Rectal smooth muscle tissue (tissue), 1 donor: ENCODE measurements at regions not wholly inside any gene's neighbourhood (a gene's known extent, or its start where the extent isn't known, plus 50 kb on each side); places are given as distances from the start of the nearest gene placed in this dataset.

Source experiments
- H3K27ac ChIP-seq: one replicate; pipeline ENCODE4 v1.7.0; 2013; ENCODE audit warnings: low read depth, low read length, inconsistent platforms
- H3K27me3 ChIP-seq: one replicate; pipeline ENCODE4 v1.7.0; 2013; ENCODE audit warnings: low read length; ENCODE audit not compliant: control insufficient read depth, insufficient read depth
- H3K36me3 ChIP-seq: one replicate; pipeline ENCODE4 v1.7.0; 2013; ENCODE audit warnings: low read length; ENCODE audit not compliant: control insufficient read depth, insufficient read depth
- H3K4me1 ChIP-seq: one replicate; pipeline ENCODE4 v1.7.0; 2013; ENCODE audit warnings: low read length; ENCODE audit not compliant: control insufficient read depth, insufficient read depth
- H3K4me3 ChIP-seq: one replicate; pipeline ENCODE4 v1.7.0; 2013; ENCODE audit warnings: low read length
- H3K9ac ChIP-seq: one replicate; pipeline ENCODE4 v1.7.0; 2013; ENCODE audit warnings: low read length

- H3K4me1 ChIP-seq, result peaks cover 15% of the 10 kb centered on the region
- H3K4me3 ChIP-seq, result no peak overlapping the region
- H3K27me3 ChIP-seq, result no peaks in the 10 kb centered on the region
- H3K9ac ChIP-seq, result no peak overlapping the region
- no peaks in the 10 kb centered on the region for H3K36me3 ChIP-seq
- no peak overlapping the region for H3K27ac ChIP-seq
Measured at GRCh38 chr3:64400706-64401105, 175.4 kb upstream of the PRICKLE2 start.

DNA sequence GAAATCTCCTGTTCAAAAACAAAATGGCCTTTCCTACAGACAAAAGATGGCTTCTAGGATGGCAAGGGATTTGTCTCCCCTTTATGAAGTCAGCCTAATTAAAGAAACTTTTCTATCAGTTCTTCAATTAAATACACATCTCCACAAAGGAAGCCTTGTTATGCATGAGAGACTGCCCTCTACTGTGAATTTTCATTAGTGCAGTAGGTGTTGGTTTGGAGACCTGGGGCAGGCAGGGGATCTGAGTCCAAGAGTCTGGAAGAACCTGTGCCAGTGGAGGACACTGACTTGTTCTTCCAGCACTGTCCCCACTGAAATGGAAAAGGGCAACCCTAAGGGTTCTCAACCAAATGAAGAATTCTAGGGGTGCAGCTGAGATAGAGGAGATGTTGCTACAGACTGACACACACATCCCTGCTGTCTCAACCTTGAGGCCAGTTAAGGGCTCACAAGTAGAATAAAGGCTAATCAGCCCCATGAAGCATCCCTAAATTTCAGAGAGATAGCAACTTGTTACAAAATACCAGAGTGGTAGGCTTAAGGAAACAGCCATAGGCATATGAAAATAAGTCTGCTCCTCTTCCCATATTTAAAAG, 174.0 kb upstream of the PRICKLE2 start:
- H3K4me3 ChIP-seq, result no peak overlapping the region
- no peak overlapping the region for H3K9ac ChIP-seq
- no peaks in the 10 kb centered on the region for H3K36me3 ChIP-seq
- peaks cover 15% of the 10 kb centered on the region for H3K4me1 ChIP-seq
- H3K27ac ChIP-seq, result no peak overlapping the region
- no peaks in the 10 kb centered on the region for H3K27me3 ChIP-seq

GRCh38 chr3:64398476-64398875, 173.2 kb upstream of the PRICKLE2 start:
- H3K27me3 ChIP-seq, result no peaks in the 10 kb centered on the region
- no peaks in the 10 kb centered on the region for H3K36me3 ChIP-seq
- peak overlapping the region; percentile 77 for H3K27ac ChIP-seq
- peaks cover 15% of the 10 kb centered on the region for H3K4me1 ChIP-seq
- no peak overlapping the region for H3K9ac ChIP-seq
- no peak overlapping the region for H3K4me3 ChIP-seq

- H3K4me3 ChIP-seq, result no peak overlapping the region
- no peaks in the 10 kb centered on the region for H3K36me3 ChIP-seq
- no peaks in the 10 kb centered on the region for H3K27me3 ChIP-seq
- H3K4me1 ChIP-seq, result peaks cover 15% of the 10 kb centered on the region
- no peak overlapping the region for H3K9ac ChIP-seq
- H3K27ac ChIP-seq, result peak overlapping the region; percentile 77
Measured at GRCh38 chr3:64398006-64398405, 172.7 kb upstream of the PRICKLE2 start.

DNA sequence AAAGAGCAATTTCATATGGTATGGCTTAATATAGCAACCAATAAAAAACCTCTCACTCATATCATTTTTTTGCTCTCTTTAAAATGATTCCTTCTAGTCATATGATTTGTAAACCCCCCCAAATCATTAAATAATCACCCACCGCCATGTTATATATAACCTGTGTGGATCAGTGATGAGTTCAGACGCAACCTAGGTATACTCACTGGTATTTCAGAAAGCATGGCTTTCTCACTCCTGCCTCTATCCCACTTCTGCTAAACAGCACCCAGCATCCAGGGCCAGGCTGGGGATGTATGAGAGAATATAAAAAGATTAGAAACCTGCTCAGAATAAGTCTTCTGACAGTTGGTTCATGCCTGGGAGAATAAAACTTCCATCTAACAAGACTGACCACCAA, 172.3 kb upstream of the PRICKLE2 start:
- Histone ChIP-seq H3K4me1 (peaks cover 15% of the 10 kb centered on the region), H3K4me3 (no peak overlapping the region), H3K27me3 (no peaks in the 10 kb centered on the region), H3K27ac (peak overlapping the region; percentile 77), H3K36me3 (no peaks in the 10 kb centered on the region), H3K9ac (no peak overlapping the region)

DNA sequence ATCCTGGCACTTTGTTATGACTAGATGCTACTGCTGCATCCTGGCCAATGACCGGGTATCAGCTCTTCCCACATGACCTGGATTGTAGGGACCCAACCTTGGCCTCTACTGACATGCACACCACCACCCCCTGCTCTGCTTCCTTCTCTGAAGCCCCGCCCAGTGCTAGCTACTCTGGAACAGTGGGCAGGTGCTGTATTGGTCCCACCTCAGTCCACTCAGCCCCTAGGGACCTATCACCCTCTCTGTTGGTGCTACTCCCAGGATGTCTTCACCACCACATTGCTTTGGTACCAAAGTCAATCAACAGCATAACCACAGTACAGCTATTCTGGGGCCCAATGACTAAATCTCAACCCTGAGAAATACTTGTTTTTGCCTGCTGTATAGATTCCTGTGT, 170.2 kb upstream of the PRICKLE2 start:
- Histone ChIP-seq H3K9ac (no peak overlapping the region), H3K27ac (no peak overlapping the region), H3K4me3 (no peak overlapping the region), H3K36me3 (no peaks in the 10 kb centered on the region), H3K27me3 (no peaks in the 10 kb centered on the region), H3K4me1 (peaks cover 15% of the 10 kb centered on the region)

- peaks cover 9% of the 10 kb centered on the region for H3K4me1 ChIP-seq
- no peak overlapping the region for H3K27ac ChIP-seq
- H3K4me3 ChIP-seq, result no peak overlapping the region
- no peaks in the 10 kb centered on the region for H3K27me3 ChIP-seq
- H3K9ac ChIP-seq, result no peak overlapping the region
- no peaks in the 10 kb centered on the region for H3K36me3 ChIP-seq
Measured at GRCh38 chr3:64393193-64393592, 167.9 kb upstream of the PRICKLE2 start.

GRCh38 chr3:64392001-64392400, 166.7 kb upstream of the PRICKLE2 start:
- no peak overlapping the region for H3K27ac ChIP-seq
- H3K4me1 ChIP-seq, result no peaks in the 10 kb centered on the region
- H3K4me3 ChIP-seq, result no peak overlapping the region

DNA sequence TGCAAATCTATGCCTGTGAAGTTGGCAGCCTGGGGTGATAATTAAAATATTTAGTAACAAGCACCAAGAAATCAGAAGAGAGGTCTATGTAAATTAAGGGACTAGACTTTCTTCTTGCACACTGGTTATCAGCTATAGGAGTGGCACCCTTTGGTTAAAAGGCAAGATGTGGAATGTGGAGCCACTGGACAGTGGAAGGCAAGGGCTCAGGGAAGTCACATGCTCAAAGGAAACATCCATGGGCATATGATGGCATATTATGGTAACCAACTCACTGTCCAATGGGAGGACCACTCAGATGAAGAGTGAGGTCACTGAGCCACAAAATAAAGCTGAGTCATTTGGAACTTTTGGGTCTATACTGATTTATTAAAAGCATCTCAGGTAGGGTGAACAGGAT, 165.6 kb upstream of the PRICKLE2 start:
- no peak overlapping the region for H3K9ac ChIP-seq
- no peaks in the 10 kb centered on the region for H3K4me1 ChIP-seq
- H3K36me3 ChIP-seq, result no peaks in the 10 kb centered on the region
- H3K4me3 ChIP-seq, result no peak overlapping the region
- H3K27ac ChIP-seq, result no peak overlapping the region
- no peaks in the 10 kb centered on the region for H3K27me3 ChIP-seq

More at GRCh38 chr3:64392001-64392400, 166.7 kb upstream of the PRICKLE2 start:
- Histone ChIP-seq H3K9ac (no peak overlapping the region), H3K36me3 (no peaks in the 10 kb centered on the region), H3K27me3 (no peaks in the 10 kb centered on the region)

GRCh38 chr3:64388886-64389285, 163.6 kb upstream of the PRICKLE2 start:
- H3K4me3 ChIP-seq, result no peak overlapping the region
- H3K36me3 ChIP-seq, result no peaks in the 10 kb centered on the region
- no peak overlapping the region for H3K27ac ChIP-seq
- no peaks in the 10 kb centered on the region for H3K4me1 ChIP-seq
- H3K9ac ChIP-seq, result no peak overlapping the region
- H3K27me3 ChIP-seq, result no peaks in the 10 kb centered on the region

GRCh38 chr3:64387688-64388087, 162.4 kb upstream of the PRICKLE2 start:
- H3K4me1 ChIP-seq, result no peaks in the 10 kb centered on the region
- H3K36me3 ChIP-seq, result no peaks in the 10 kb centered on the region
- no peak overlapping the region for H3K27ac ChIP-seq

GRCh38 chr3:64385277-64385676, 160.0 kb upstream of the PRICKLE2 start:
- Histone ChIP-seq H3K4me1 (no peaks in the 10 kb centered on the region), H3K9ac (no peak overlapping the region), H3K36me3 (no peaks in the 10 kb centered on the region), H3K27me3 (no peaks in the 10 kb centered on the region), H3K4me3 (no peak overlapping the region), H3K27ac (no peak overlapping the region)

More at GRCh38 chr3:64387688-64388087, 162.4 kb upstream of the PRICKLE2 start:
- Histone ChIP-seq H3K9ac (no peak overlapping the region), H3K4me3 (no peak overlapping the region), H3K27me3 (no peaks in the 10 kb centered on the region)

- H3K4me1 ChIP-seq, result no peaks in the 10 kb centered on the region
- H3K9ac ChIP-seq, result no peak overlapping the region
- no peaks in the 10 kb centered on the region for H3K27me3 ChIP-seq
- no peaks in the 10 kb centered on the region for H3K36me3 ChIP-seq
- no peak overlapping the region for H3K4me3 ChIP-seq
- H3K27ac ChIP-seq, result no peak overlapping the region
Measured at GRCh38 chr3:64384561-64384960, 159.3 kb upstream of the PRICKLE2 start.
